Neuronal stem cell (in vitro differentiated cells): ENCODE measurements at regions not wholly inside any gene's neighbourhood (a gene's known extent, or its start where the extent isn't known, plus 50 kb on each side); places are given as distances from the start of the nearest gene placed in this dataset.

ENCODE experiments used
- DNase-seq: peaks from one replicate; pipeline ENCODE4 v3.0.0-alpha.2; 2013; ENCODE audit warnings: low spot score
- H2AFZ ChIP-seq: one replicate; pipeline ENCODE4 v1.6.1; 2013; ENCODE audit warnings: mild to moderate bottlenecking, low read length, inconsistent platforms
- H2AK5ac ChIP-seq: 2 replicates; pipeline ENCODE4 v1.6.1; 2013; ENCODE audit warnings: low read depth, mild to moderate bottlenecking, inconsistent platforms, low read length, moderate library complexity, mixed read lengths
- H2BK120ac ChIP-seq: 2 replicates; pipeline ENCODE4 v1.6.1; 2013; ENCODE audit warnings: low read depth, mild to moderate bottlenecking, inconsistent platforms, low read length, moderate library complexity, mixed read lengths
- H2BK12ac ChIP-seq: one replicate; pipeline ENCODE4 v1.6.1; 2013; ENCODE audit warnings: low read length, inconsistent platforms
- H2BK15ac ChIP-seq: 2 replicates; pipeline ENCODE4 v1.6.1; 2013; ENCODE audit warnings: mild to moderate bottlenecking, low read length, inconsistent platforms, mixed read lengths
- H2BK5ac ChIP-seq: one replicate; pipeline ENCODE4 v1.6.1; 2013; ENCODE audit warnings: inconsistent platforms, mild to moderate bottlenecking, low read length, moderate library complexity
- H3K14ac ChIP-seq: one replicate; pipeline ENCODE4 v1.6.1; 2013; ENCODE audit warnings: low read length, inconsistent platforms
- H3K18ac ChIP-seq: 2 replicates; pipeline ENCODE4 v1.6.1; 2013; ENCODE audit warnings: low read length, inconsistent platforms
- H3K23ac ChIP-seq: 2 replicates; pipeline ENCODE4 v1.6.1; 2013; ENCODE audit warnings: low read depth, mild to moderate bottlenecking, mixed read lengths, low read length, inconsistent platforms; ENCODE audit not compliant: poor library complexity
- H3K27ac ChIP-seq: replicated peaks from 3 replicates; pipeline ENCODE4 v1.5.1; 2013; ENCODE audit warnings: low read length, inconsistent platforms
- H3K27me3 ChIP-seq, 3 experiments: 2 replicates each; pipeline ENCODE4 v1.6.1; 2013; ENCODE audit warnings: low read length in 3 of 3, mild to moderate bottlenecking in 2 of 3, inconsistent platforms in 1 of 3, low read depth in 1 of 3, mixed read lengths in 1 of 3, moderate library complexity in 1 of 3; ENCODE audit not compliant: control insufficient read depth in 3 of 3, insufficient read depth in 3 of 3
- H3K36me3 ChIP-seq, 2 donors: replicated peaks in 1 of 2; 2 replicates each; pipeline ENCODE4 v1.6.1; 2013; ENCODE audit warnings: low read length in 2 of 2; ENCODE audit not compliant: control insufficient read depth in 2 of 2, insufficient read depth in 2 of 2
- H3K4ac ChIP-seq: 2 replicates; pipeline ENCODE4 v1.6.1; 2013; ENCODE audit warnings: inconsistent platforms, mild to moderate bottlenecking, low read length, moderate library complexity
- H3K4me1 ChIP-seq, 2 donors: 1 replicate in 1 of 2; 2 replicates in 1 of 2; pipeline ENCODE4 v1.6.1; 2013; ENCODE audit warnings: low read length in 2 of 2, low read depth in 1 of 2; ENCODE audit not compliant: control insufficient read depth in 2 of 2, insufficient read depth in 1 of 2
- H3K4me2 ChIP-seq: one replicate; pipeline ENCODE4 v1.6.1; 2013; ENCODE audit warnings: mild to moderate bottlenecking, low read length, inconsistent platforms; ENCODE audit not compliant: insufficient read depth, poor library complexity, severe bottlenecking
- H3K4me3 ChIP-seq, 2 donors: 2 replicates each; pipeline ENCODE4 v1.5.1; 2013; ENCODE audit warnings: low read length in 2 of 2, mild to moderate bottlenecking in 2 of 2, inconsistent platforms in 1 of 2, moderate library complexity in 1 of 2
- H3K79me1 ChIP-seq: one replicate; pipeline ENCODE4 v1.6.1; 2013; ENCODE audit warnings: low read depth, mild to moderate bottlenecking, inconsistent platforms, low read length, moderate library complexity
- H3K9ac ChIP-seq: one replicate; pipeline ENCODE4 v1.6.1; 2013; ENCODE audit warnings: mild to moderate bottlenecking, low read depth, low read length, inconsistent platforms; ENCODE audit not compliant: poor library complexity
- H3K9me3 ChIP-seq, 2 donors: replicated peaks in 1 of 2; 2 replicates each; pipeline versions ENCODE3 to v1.6.1; 2013; ENCODE audit warnings: low read length in 2 of 2, mild to moderate bottlenecking in 2 of 2, inconsistent platforms in 1 of 2, low read depth in 1 of 2, mixed read lengths in 1 of 2, moderate library complexity in 1 of 2; ENCODE audit not compliant: control insufficient read depth in 2 of 2, insufficient read depth in 1 of 2
- H4K8ac ChIP-seq: one replicate; pipeline ENCODE4 v1.6.1; 2013; ENCODE audit warnings: low read depth, mild to moderate bottlenecking, inconsistent platforms, low read length, moderate library complexity
- H4K91ac ChIP-seq: one replicate; pipeline ENCODE4 v1.6.1; 2013; ENCODE audit warnings: low read length, low read depth, mild to moderate bottlenecking, inconsistent platforms; ENCODE audit not compliant: poor library complexity
- WGBS, 2 donors: extraction: QIAGEN DNeasy Blood & Tissue Kit; methylation state at CpG; one replicate each; pipeline ENCODE4 v1.1.7; 2013; ENCODE audit warnings: missing lambda C conversion rate in 2 of 2, mixed read lengths in 1 of 2; ENCODE audit not compliant: insufficient read length in 2 of 2, insufficient replicate concordance in 1 of 2; ENCODE audit errors: extremely low coverage in 2 of 2; 5-methylcytosine and 5-hydroxymethylcytosine counted together

DNA sequence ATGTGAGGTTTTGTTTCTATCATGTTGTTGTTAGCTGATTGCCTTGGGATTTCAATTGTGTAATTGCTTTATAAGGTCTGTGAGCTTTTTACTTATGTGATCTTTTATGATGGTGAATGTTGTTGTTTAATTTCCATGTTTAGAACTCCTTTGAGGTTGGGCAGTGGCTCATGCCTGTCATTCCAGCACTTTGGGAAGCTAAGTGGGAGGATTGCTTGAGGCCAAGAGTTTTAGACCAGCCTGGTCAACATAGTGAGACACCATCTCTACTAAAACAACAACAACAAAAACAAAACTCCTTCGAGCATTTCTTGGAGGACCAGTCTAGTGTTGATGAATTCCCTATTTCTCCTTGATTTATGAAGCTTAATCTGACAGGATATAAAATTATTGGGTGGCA is 102.1 kb upstream of the PMCH start:
- Histone ChIP-seq H3K4ac (no peak overlapping the region), H2BK5ac (no peak overlapping the region), H2AK5ac (no peak overlapping the region), H3K27me3 (no peaks in the 10 kb centered on the region), H3K14ac (no peak overlapping the region), H3K18ac (no peak overlapping the region), H2BK12ac (no peak overlapping the region), H3K4me1 (no peaks in the 10 kb centered on the region), H3K27ac (no peak overlapping the region), H3K79me1 (no peaks in the 10 kb centered on the region), H3K4me3 (no peak overlapping the region), H3K4me2 (no peak overlapping the region), H2AFZ (no peak overlapping the region), H3K23ac (no peak overlapping the region), H3K9ac (no peak overlapping the region), H4K8ac (no peak overlapping the region), H3K36me3 (no peaks in the 10 kb centered on the region), H2BK120ac (no peak overlapping the region), H4K91ac (no peak overlapping the region), H3K9me3 (no peaks in the 10 kb centered on the region), H2BK15ac (no peak overlapping the region)
- WGBS, 2 donors, result no CpG with 5 or more reads among the region's 1 CpG
- DNase-seq, result no peak

DNA sequence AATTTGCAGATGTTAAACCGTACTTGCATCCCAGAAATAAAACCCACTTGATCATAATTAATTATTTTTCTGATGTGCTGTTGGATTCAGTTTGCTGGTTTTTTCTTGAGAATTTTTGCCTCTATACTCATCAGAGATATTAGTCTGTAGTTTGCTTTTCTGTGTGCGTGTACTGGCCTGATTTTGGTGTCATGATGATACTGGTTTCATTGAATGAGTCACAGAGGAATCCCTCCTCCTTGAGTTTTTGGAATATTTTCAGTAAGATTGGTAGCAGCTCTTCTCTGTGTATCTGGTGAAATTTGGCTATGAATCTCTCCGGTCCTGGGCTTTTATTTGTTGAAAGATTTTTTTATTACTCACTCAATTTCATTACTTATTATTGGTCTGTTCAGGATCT is 100.4 kb upstream of the PMCH start:
- H3K79me1 ChIP-seq, result no peaks in the 10 kb centered on the region
- no peak overlapping the region for H3K4me2 ChIP-seq
- H2BK15ac ChIP-seq, result no peak overlapping the region
- no CpG with 5 or more reads among the region's 3 CpGs for WGBS, 2 donors
- no peak overlapping the region for H3K4ac ChIP-seq
- H3K27ac ChIP-seq, result no peak overlapping the region
- H3K9ac ChIP-seq, result no peak overlapping the region
- H3K27me3 ChIP-seq, result no peaks in the 10 kb centered on the region
- H2AFZ ChIP-seq, result no peak overlapping the region
- H3K9me3 ChIP-seq, result no peaks in the 10 kb centered on the region
- H3K14ac ChIP-seq, result no peak overlapping the region
- H4K8ac ChIP-seq, result no peak overlapping the region
- no peak overlapping the region for H3K4me3 ChIP-seq
- DNase-seq, result no peak
- no peak overlapping the region for H2AK5ac ChIP-seq
- H4K91ac ChIP-seq, result no peak overlapping the region
- no peaks in the 10 kb centered on the region for H3K4me1 ChIP-seq
- H3K36me3 ChIP-seq, result no peaks in the 10 kb centered on the region
- H2BK5ac ChIP-seq, result no peak overlapping the region
- H3K18ac ChIP-seq, result no peak overlapping the region
- H3K23ac ChIP-seq, result no peak overlapping the region
- H2BK12ac ChIP-seq, result no peak overlapping the region
- H2BK120ac ChIP-seq, result no peak overlapping the region

- no peak for DNase-seq
- Histone ChIP-seq H3K14ac (no peak overlapping the region), H2AFZ (no peak overlapping the region), H3K18ac (no peak overlapping the region), H3K9me3 (no peaks in the 10 kb centered on the region), H3K4me3 (no peak overlapping the region), H4K8ac (no peak overlapping the region), H3K4me2 (no peak overlapping the region), H2BK5ac (no peak overlapping the region), H3K36me3 (no peaks in the 10 kb centered on the region), H4K91ac (no peak overlapping the region), H2AK5ac (no peak overlapping the region), H3K27ac (no peak overlapping the region), H3K27me3 (no peaks in the 10 kb centered on the region), H2BK12ac (no peak overlapping the region), H3K9ac (no peak overlapping the region), H3K4ac (no peak overlapping the region), H3K4me1 (no peaks in the 10 kb centered on the region), H2BK15ac (no peak overlapping the region), H2BK120ac (no peak overlapping the region), H3K79me1 (no peaks in the 10 kb centered on the region), H3K23ac (no peak overlapping the region)
- WGBS, 2 donors, result 100% methylated on average over 1 of the region's 2 CpGs; no CpG with 5 or more reads in 1 of the 2 donors
Observed at GRCh38 chr12:102297412-102297811, 99.8 kb upstream of the PMCH start.

DNA sequence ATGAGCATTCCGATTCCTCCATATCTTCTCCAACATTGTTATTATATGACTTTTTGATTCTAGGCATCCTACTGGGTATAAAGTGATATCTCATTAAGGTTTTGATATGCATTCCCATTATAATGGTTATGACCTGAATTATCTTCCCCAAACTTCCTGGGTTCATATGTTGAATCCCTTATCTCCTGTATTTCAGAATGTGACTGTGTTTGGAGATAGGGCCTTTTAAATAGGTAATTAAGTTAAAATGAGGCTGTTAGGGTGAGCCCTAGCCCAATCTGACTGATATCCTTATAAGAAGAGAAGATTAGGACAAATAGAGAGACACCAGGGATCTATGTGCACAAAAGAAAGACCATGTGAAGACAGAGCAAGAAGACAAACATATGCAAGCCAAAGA is 96.9 kb upstream of the PMCH start:
- no peak overlapping the region for H2BK5ac ChIP-seq
- no peak overlapping the region for H3K4me2 ChIP-seq
- no peak overlapping the region for H3K23ac ChIP-seq
- no peaks in the 10 kb centered on the region for H3K36me3 ChIP-seq
- no peak overlapping the region for H2BK120ac ChIP-seq
- H3K4me3 ChIP-seq, result no peak overlapping the region
- H4K91ac ChIP-seq, result no peak overlapping the region
- no peak overlapping the region for H2AK5ac ChIP-seq
- no peak overlapping the region for H3K4ac ChIP-seq
- no peak overlapping the region for H2AFZ ChIP-seq
- H3K4me1 ChIP-seq, result no peaks in the 10 kb centered on the region
- no peak for DNase-seq
- no peak overlapping the region for H2BK15ac ChIP-seq
- H3K14ac ChIP-seq, result no peak overlapping the region
- no peak overlapping the region for H3K18ac ChIP-seq
- no peak overlapping the region for H2BK12ac ChIP-seq
- H3K9ac ChIP-seq, result no peak overlapping the region
- H3K79me1 ChIP-seq, result no peaks in the 10 kb centered on the region
- H3K27ac ChIP-seq, result no peak overlapping the region
- H3K9me3 ChIP-seq, result no peaks in the 10 kb centered on the region
- H4K8ac ChIP-seq, result no peak overlapping the region
- no CpG with 5 or more reads among the region's 1 CpG for WGBS, 2 donors
- no peaks in the 10 kb centered on the region for H3K27me3 ChIP-seq
